ENCODE measurements at regions not wholly inside any gene's neighbourhood (a gene's known extent, or its start where the extent isn't known, plus 50 kb on each side); places are given as distances from the start of the nearest gene placed in this dataset.
"Not testable (repeated sequence)": the region's sequence is repeated elsewhere in the genome, so short reads cannot be mapped to it uniquely, and the experiment has no call there.

DNA sequence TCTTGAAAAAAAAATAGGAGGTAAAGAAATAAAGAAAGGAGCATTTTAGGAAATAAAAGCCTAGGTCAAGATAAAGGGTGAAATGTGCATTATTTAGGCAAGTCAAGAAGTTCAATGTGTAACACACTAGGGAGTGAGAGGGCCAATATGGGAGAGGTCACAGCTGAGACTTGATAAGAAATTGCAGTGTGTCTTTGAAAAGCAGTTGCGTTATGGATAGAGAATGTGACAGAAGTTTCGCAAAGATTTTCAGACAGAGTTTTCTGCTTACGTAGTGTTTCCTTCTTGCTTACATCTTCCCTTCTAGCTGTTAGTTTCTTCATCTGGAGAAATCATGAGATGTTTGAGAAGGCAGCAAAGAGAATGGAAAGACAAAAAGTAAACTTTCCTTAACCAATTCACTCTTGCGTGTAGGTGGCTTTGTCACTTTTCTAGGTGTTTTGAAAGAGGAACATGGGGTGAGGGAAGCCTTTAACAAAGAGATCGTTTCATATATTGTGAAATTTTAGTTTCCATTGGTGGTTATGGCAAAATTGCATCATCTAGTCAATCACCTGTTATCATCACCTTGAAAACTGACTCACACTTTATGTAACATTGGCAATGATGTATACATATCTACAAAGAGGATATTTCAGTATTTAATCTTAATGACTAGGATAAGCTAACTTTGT is 975.5 kb downstream of the OLFM4 start:
- no peaks in the 10 kb centered on the region for H3K27me3 Mint-ChIP-seq
- H3K27ac Mint-ChIP-seq (ENCODE audit: low read depth) = no peak overlapping the region
- H3K4me3 Mint-ChIP-seq = no peak overlapping the region
- H3K4me1 Mint-ChIP-seq = no peaks in the 10 kb centered on the region
- H3K9me3 Mint-ChIP-seq = peaks cover 9% of the 10 kb centered on the region
- no peak for ATAC-seq (replicated peaks; ENCODE audit: extremely low read depth, poor library complexity, severe bottlenecking)
- peaks cover 2% of the 10 kb centered on the region for H3K36me3 Mint-ChIP-seq (ENCODE audit: insufficient read depth)
- DNase-seq (ENCODE audit: low spot score in 2 of 2) = no peak

GRCh38 chr13:54016542-54016941 is 987.9 kb downstream of the OLFM4 start:
- no peak for ATAC-seq (replicated peaks; ENCODE audit: extremely low read depth, poor library complexity, severe bottlenecking)
- Mint-ChIP-seq H3K27ac (ENCODE audit: low read depth) (no peak overlapping the region), H3K4me3 (no peak overlapping the region), H3K27me3 (no peaks in the 10 kb centered on the region), H3K4me1 (no peaks in the 10 kb centered on the region), H3K9me3 (peaks cover 25% of the 10 kb centered on the region), H3K36me3 (ENCODE audit: insufficient read depth) (no peaks in the 10 kb centered on the region)
- DNase-seq (ENCODE audit: low spot score in 2 of 2) = no peak

DNA sequence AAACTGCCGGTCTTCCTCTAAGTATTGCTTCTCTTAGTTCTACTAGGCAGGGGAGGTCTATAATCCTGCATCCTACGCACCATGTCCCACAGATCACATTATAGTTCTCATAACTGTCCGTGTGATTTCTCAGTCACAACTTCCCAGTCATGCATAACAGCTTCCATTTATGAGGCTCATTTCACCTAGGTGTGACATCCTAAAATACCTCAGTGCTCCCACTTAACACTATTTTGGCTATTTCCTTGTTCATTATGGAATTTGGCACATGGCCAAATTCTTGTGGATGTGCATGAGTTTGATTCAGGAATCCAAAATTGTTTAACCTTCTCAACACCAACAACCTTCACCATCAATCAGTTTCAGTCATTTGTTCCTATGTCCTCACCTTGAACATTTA is 989.9 kb downstream of the OLFM4 start:
- DNase-seq (ENCODE audit: low spot score in 2 of 2) (no peak), ATAC-seq (replicated peaks; ENCODE audit: extremely low read depth, poor library complexity, severe bottlenecking) (no peak)
- no peaks in the 10 kb centered on the region for H3K4me1 Mint-ChIP-seq
- H3K4me3 Mint-ChIP-seq = no peak overlapping the region
- no peaks in the 10 kb centered on the region for H3K27me3 Mint-ChIP-seq
- no peak overlapping the region for H3K27ac Mint-ChIP-seq (ENCODE audit: low read depth)
- no peaks in the 10 kb centered on the region for H3K36me3 Mint-ChIP-seq (ENCODE audit: insufficient read depth)
- H3K9me3 Mint-ChIP-seq = peaks cover 26% of the 10 kb centered on the region

DNA sequence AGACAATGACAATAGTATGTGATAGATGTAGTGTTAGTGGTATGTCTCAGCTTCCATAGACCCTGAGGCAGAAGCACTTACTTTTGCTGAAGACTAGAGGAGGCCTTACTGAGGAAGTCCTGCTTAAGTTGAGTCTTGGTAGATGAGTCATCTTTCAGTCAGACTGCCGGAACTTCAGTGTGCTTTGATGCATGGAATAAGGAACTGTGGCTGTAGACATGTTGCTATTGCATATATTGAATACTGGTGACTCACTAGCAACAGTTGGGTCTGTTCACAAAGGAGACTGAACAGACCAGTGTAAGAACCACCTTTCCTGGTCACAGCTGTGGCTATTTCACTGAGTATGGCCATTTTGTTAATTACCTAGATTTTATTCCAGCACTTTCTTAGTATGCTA is 1000.6 kb downstream of the OLFM4 start:
- DNase-seq (ENCODE audit: low spot score in 2 of 2) (no peak), ATAC-seq (replicated peaks; ENCODE audit: extremely low read depth, poor library complexity, severe bottlenecking) (no peak)
- H3K27me3 Mint-ChIP-seq = no peaks in the 10 kb centered on the region
- no peaks in the 10 kb centered on the region for H3K4me1 Mint-ChIP-seq
- peaks cover 10% of the 10 kb centered on the region for H3K9me3 Mint-ChIP-seq
- H3K36me3 Mint-ChIP-seq (ENCODE audit: insufficient read depth) = no peaks in the 10 kb centered on the region
- H3K4me3 Mint-ChIP-seq = no peak overlapping the region
- no peak overlapping the region for H3K27ac Mint-ChIP-seq (ENCODE audit: low read depth)

DNA sequence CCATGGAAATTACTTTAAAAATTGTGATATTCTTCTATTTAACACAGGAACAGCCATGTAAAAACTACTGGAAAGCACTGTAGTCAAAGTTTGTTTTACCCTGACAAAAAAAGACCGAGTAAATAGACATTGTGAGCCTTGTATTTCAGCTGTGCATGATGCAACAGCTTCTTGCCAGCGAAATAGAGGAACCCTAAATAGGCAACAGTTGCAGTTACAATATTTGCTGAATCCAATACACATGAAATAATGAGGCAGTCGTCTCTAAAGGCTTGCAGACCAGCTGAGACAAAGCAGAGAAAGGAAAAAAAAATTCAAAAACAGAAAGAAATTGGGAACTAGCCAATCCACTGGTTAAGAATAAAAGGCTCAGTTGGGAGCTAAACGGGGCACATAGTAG is 1001.1 kb downstream of the OLFM4 start:
- Mint-ChIP-seq H3K9me3 (peaks cover 10% of the 10 kb centered on the region), H3K27me3 (no peaks in the 10 kb centered on the region), H3K4me1 (no peaks in the 10 kb centered on the region), H3K36me3 (ENCODE audit: insufficient read depth) (no peaks in the 10 kb centered on the region), H3K27ac (ENCODE audit: low read depth) (no peak overlapping the region), H3K4me3 (no peak overlapping the region)
- ATAC-seq (replicated peaks; ENCODE audit: extremely low read depth, poor library complexity, severe bottlenecking) (no peak), DNase-seq (ENCODE audit: low spot score in 2 of 2) (no peak)

DNA sequence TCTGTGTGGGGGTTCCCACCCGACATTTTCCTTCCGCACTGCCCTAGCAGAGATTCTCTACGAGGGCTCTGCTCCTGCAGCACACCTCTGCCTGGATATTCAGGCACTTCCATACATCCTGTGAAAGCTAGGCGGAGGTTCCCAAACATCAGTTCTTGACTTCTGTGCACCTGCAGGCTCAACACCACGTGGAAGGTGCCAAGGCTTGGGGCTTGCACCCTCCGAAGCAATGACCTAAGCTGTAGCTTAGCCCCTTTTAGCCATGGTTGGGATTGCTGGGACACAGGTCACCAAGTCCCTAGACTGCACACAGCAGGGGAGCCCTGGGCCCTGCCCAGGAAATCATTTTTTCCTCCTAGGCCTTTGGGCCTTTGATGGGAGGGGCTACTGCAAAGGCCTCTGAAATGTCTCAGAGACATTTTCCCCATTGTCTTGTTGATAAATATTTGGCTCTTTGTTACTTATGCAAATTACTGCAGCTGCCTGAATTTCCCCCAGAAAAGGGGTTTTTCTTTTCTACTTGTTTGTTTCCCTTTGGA is 1004.8 kb downstream of the OLFM4 start:
- Mint-ChIP-seq H3K27ac (ENCODE audit: low read depth) (no peak overlapping the region), H3K4me3 (no peak overlapping the region), H3K27me3 (no peaks in the 10 kb centered on the region), H3K36me3 (ENCODE audit: insufficient read depth) (no peaks in the 10 kb centered on the region), H3K9me3 (peaks cover 10% of the 10 kb centered on the region), H3K4me1 (no peaks in the 10 kb centered on the region)
- DNase-seq (ENCODE audit: low spot score in 2 of 2) (no peak), ATAC-seq (replicated peaks; ENCODE audit: extremely low read depth, poor library complexity, severe bottlenecking) (no peak)

DNA sequence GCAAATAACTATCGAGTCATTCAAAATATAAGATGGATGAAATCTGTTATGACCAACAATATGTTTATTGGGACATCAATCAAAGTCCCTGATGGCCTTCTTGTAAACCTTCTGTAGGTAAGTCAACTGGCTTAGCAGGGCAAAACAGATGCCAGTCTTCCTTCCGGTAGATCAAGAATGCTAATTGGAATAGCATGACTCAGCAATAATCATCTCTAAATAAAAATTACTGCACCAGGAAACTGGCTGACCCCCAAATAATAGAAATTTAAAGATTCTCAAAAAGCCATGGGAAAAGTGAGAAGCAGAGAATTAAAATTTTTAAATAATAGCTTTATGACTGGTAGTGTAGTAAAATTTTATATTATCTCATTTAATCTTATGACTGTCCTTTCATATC is 1005.4 kb downstream of the OLFM4 start:
- DNase-seq (ENCODE audit: low spot score in 2 of 2) (no peak), ATAC-seq (replicated peaks; ENCODE audit: extremely low read depth, poor library complexity, severe bottlenecking) (no peak)
- H3K27me3 Mint-ChIP-seq = no peaks in the 10 kb centered on the region
- no peaks in the 10 kb centered on the region for H3K36me3 Mint-ChIP-seq (ENCODE audit: insufficient read depth)
- no peak overlapping the region for H3K27ac Mint-ChIP-seq (ENCODE audit: low read depth)
- H3K4me3 Mint-ChIP-seq = no peak overlapping the region
- no peaks in the 10 kb centered on the region for H3K4me1 Mint-ChIP-seq
- H3K9me3 Mint-ChIP-seq = peaks cover 10% of the 10 kb centered on the region

GRCh38 chr13:54057416-54057815 is 1028.8 kb downstream of the OLFM4 start:
- not testable (repeated sequence) for H3K4me1 Mint-ChIP-seq; H3K36me3 Mint-ChIP-seq (ENCODE audit: insufficient read depth); H3K27ac Mint-ChIP-seq (ENCODE audit: low read depth); H3K9me3 Mint-ChIP-seq; DNase-seq (ENCODE audit: low spot score in 2 of 2); ATAC-seq (replicated peaks; ENCODE audit: extremely low read depth, poor library complexity, severe bottlenecking); H3K27me3 Mint-ChIP-seq; H3K4me3 Mint-ChIP-seq

- H3K9me3 Mint-ChIP-seq = peaks cover 32% of the 10 kb centered on the region
- H3K27ac Mint-ChIP-seq (ENCODE audit: low read depth) = not testable (repeated sequence)
Measured at GRCh38 chr13:54069958-54070357, 1041.3 kb downstream of the OLFM4 start.

DNA sequence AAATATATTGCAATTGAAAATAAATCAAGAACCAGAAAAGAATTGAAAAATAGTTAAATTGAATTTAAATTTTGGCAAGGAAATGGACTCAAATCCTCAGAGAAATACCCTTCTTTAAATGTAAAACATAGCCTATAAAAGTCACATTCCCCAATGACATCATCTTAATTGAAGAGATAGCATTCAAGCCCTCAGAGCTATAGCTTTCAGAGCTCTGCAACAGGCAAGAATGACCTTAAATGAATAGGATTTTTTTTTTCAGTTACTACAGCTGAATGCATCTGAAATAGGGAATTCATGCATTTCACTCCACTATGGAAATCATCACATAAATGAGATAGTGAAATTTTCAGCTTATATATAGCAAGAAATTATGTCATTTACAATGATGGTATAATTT is 1049.0 kb downstream of the OLFM4 start:
- no peak overlapping the region for H3K4me3 Mint-ChIP-seq
- no peaks in the 10 kb centered on the region for H3K36me3 Mint-ChIP-seq (ENCODE audit: insufficient read depth)
- no peak for ATAC-seq (replicated peaks; ENCODE audit: extremely low read depth, poor library complexity, severe bottlenecking)
- H3K27me3 Mint-ChIP-seq = no peaks in the 10 kb centered on the region
- no peak for DNase-seq (ENCODE audit: low spot score in 2 of 2)
- no peaks in the 10 kb centered on the region for H3K4me1 Mint-ChIP-seq
- no peak overlapping the region for H3K27ac Mint-ChIP-seq (ENCODE audit: low read depth)
- peaks cover 9% of the 10 kb centered on the region for H3K9me3 Mint-ChIP-seq

More at GRCh38 chr13:54069958-54070357, 1041.3 kb downstream of the OLFM4 start:
- not testable (repeated sequence) for H3K27me3 Mint-ChIP-seq; ATAC-seq (replicated peaks; ENCODE audit: extremely low read depth, poor library complexity, severe bottlenecking); DNase-seq (ENCODE audit: low spot score in 2 of 2); H3K4me3 Mint-ChIP-seq; H3K4me1 Mint-ChIP-seq; H3K36me3 Mint-ChIP-seq (ENCODE audit: insufficient read depth)

DNA sequence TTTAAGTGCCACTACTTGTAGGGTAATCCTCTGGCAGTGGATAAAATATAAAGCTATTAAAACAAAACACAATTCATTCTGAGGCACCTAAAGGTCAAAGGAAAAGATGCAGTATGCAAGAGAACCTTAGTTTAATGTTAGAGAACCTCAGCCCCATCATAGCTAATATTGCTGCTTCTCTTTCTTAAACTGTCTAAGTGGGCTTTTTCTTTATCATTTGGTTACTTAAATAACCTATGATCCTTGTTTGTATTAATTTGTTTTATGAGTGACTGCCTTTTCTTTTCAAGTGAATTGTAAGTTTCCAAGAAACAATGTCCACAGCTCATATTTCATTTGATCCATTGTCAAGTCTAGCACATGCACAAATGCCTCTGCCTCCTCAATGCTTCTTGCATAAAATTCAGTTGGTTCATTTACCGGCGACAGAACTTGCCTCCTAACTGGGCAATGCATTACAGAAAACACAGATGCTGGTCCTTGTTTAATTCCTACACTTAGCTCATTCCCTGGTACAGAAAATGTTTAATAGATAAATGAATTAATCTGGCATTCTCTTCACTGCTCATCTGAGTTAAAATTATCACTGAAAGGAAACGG is 1049.8 kb downstream of the OLFM4 start:
- peaks cover 9% of the 10 kb centered on the region for H3K9me3 Mint-ChIP-seq
- no peak overlapping the region for H3K4me3 Mint-ChIP-seq
- no peaks in the 10 kb centered on the region for H3K36me3 Mint-ChIP-seq (ENCODE audit: insufficient read depth)
- DNase-seq (ENCODE audit: low spot score in 2 of 2) (no peak), ATAC-seq (replicated peaks; ENCODE audit: extremely low read depth, poor library complexity, severe bottlenecking) (no peak)
- H3K27me3 Mint-ChIP-seq = no peaks in the 10 kb centered on the region
- H3K27ac Mint-ChIP-seq (ENCODE audit: low read depth) = no peak overlapping the region
- no peaks in the 10 kb centered on the region for H3K4me1 Mint-ChIP-seq

- ATAC-seq (replicated peaks; ENCODE audit: extremely low read depth, poor library complexity, severe bottlenecking); H3K4me1 Mint-ChIP-seq; H3K27ac Mint-ChIP-seq (ENCODE audit: low read depth); H3K36me3 Mint-ChIP-seq (ENCODE audit: insufficient read depth); DNase-seq (ENCODE audit: low spot score in 2 of 2); H3K9me3 Mint-ChIP-seq; H3K4me3 Mint-ChIP-seq; H3K27me3 Mint-ChIP-seq: not testable (repeated sequence)
Measured at GRCh38 chr13:54082309-54082708, 1053.7 kb downstream of the OLFM4 start.

GRCh38 chr13:54091884-54092283 is 1063.3 kb downstream of the OLFM4 start:
- ATAC-seq (replicated peaks; ENCODE audit: extremely low read depth, poor library complexity, severe bottlenecking) (no peak), DNase-seq (ENCODE audit: low spot score in 2 of 2) (no peak)
- H3K27me3 Mint-ChIP-seq = no peaks in the 10 kb centered on the region
- H3K27ac Mint-ChIP-seq (ENCODE audit: low read depth) = no peak overlapping the region
- H3K36me3 Mint-ChIP-seq (ENCODE audit: insufficient read depth) = no peaks in the 10 kb centered on the region
- H3K4me1 Mint-ChIP-seq = no peaks in the 10 kb centered on the region
- H3K4me3 Mint-ChIP-seq = no peak overlapping the region
- peaks cover 26% of the 10 kb centered on the region for H3K9me3 Mint-ChIP-seq

Measured in central memory CD8-positive, alpha-beta T cell (primary cell).